HG03432 (cell line): ENCODE measurements at regions not wholly inside any gene's neighbourhood (a gene's known extent, or its start where the extent isn't known, plus 50 kb on each side); places are given as distances from the start of the nearest gene placed in this dataset.

ENCODE experiments used
- ATAC-seq: cut with Tn5 transposase; IDR thresholded peaks from one replicate; pipeline ENCODE4 v1.9.1; 2021; ENCODE audit warnings: mild to moderate bottlenecking, moderate library complexity; ENCODE audit not compliant: unreplicated experiment

DNA sequence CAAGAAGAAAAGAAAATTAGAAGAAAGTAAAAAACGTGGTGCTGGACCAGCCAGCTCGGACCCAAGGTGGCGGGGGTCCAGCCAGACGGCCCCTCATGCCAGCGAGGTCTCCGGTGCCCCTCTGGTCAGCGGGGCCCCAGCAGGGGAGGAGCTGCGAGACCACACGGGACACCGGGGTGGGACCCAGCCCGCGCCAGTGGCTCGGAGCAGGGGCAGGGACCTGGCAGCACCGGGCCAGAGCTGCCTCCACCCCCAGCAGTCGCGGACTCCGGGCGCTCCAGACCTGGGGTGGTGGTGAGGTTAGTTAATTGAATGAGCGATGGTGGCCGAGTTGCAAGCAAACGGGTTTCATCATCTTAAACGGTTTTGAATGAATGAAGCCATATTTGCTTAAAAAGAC lies 289.9 kb upstream of the MC4R start:
- ATAC-seq: no peak

DNA sequence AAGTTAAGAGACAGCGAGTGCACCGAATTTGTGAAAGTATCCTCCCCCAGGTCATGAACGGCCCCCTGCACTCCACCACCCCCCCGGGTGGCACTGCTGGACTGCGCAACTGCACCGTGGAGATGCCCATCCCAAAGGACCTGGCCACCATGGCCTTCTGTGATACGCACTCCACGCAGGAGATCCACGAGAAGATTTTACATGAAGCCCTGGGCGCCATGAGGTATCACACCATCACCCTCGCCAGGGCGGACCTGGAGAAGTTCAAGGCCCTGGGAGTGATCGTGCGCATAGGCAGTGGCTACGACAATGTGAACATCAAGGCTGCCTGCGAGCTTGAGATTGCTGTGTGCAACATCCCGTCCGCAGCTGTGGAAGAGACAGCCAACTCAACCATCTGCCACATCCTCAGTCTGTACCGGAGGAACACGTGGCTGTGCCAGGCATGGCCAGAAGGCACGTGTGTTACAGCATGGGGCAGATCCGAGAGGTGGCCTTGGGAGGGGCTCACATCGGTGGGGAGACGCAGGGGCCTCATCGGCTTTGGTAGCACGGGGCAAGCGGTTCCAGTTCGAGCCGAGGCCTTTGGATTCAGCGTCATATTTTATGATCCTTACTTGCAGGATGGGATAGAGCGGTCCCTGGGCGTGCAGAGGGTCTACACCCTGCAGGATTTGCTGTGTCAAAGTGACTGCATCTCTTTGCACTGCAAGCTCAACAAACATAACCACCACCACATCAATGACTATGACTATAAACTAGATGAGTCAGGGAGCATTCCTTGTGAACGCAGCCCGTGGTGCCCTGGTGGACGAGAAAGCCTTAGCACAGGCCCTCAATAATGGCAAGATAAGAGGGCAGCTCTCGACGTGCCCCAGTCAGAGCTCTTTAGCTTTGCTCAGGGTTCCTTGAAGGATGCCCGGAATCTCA lies 290.8 kb upstream of the MC4R start:
- no peak for ATAC-seq

DNA sequence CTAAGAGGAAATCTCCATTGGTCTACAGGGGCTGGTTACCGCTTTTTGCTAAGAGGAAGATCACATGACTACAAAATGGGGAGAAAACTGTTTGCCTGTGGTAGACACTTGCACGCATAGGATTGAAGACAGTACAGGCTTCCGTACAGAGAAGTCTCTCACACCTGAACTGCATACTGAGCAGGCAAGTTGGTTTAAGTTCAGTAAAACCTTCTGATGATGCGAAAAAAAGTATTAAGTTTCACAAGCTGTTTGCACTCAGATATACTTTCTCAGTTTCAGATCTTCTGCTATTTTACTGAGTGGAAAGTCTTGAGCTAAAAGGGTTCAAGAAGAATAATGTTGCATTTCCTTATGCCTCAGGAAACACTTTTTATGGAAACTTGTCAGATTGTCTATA lies 292.2 kb upstream of the MC4R start:
- ATAC-seq: peak; percentile 57

DNA sequence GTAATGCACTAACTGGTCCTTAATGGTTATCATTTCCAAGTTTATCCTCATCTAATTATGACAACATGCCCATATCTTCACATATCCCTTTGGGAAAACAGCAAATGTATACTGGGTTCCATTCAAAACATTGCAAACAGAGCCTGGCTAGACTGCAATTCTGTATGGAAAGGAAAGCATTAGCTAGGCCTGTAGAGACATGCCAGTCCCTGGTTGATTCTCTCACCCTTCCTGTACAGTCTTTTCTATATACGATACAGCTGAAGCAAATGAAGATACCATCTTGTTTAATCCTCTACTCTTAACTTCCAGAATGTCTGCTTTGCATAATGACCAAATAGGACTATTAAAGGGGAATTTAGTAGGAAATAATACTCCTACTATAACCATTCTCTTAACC lies 294.4 kb upstream of the MC4R start:
- no peak for ATAC-seq

DNA sequence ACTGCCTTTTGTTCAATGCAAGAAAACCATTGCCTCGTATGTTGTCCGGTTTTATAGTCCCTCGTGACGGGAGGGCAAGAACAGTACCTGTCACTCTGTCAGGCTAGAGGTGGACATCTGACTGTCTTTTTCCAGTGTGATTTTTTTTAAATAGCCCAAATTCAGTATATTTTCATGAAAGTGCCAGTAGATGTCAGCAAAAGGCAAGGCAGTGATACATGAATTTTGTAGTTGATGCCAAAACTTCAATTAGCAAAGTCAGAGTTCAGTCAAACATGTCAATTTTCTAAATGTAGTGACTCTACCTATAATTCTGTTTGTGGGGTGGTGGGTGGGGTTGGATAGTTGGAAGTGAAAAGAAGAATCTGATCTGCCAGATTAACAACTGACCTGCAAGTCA lies 296.0 kb upstream of the MC4R start:
- no peak for ATAC-seq

DNA sequence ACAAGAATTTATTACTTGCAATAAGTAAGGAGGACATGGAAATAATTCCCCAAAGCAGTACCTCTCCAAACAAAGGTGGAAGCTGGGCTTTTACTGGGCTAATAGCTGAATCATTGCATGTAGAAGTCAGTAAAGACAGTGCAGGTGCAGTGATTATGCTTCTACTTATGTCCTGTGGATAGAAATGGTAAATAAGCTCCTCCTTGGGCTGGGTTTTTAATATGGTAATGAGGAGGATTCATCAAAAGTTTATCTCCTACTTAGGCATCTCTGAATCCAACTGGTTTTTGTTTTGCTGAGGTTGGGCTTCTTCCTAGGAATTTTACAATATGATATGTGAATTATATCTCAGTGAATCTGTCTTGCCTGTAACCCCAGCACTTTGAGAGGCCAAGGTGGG lies 297.4 kb upstream of the MC4R start:
- ATAC-seq: no peak

DNA sequence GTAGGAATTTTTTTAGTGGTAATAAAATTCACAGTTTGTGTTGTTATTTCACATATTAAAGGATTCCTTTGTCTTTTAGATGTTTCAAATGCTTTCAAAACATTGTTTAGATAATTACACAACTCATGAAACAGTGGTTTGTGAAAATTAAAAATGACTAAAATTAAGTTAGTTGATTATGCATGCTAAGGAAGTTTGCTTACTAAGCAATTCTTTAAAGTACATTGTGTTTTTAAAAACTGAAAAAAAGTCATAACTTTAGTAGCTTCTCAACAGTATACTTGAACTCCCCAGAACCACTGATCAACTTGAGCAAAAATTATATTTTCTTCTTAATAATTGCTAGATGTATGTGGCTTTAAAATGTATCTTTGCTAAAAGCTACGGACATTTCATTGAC lies 298.4 kb upstream of the MC4R start:
- ATAC-seq: no peak

DNA sequence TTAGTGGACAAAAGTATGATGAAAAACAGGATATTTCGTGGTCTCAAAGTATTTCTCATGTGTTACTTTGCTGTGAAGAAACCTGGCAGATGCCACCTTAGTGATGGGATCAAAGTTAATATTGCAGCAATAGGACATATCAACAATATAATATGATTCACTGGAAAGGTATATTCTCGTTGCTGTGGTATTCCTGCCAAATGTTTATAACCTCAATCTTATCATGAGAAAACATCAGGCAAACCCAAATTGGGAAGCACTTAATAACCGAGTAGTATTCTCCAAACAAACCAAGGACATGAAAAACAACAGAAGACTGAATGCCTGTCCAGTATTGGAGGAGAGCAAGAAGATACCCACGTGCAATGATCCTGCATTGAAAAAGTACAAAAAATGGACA lies 302.6 kb upstream of the MC4R start:
- ATAC-seq: no peak

DNA sequence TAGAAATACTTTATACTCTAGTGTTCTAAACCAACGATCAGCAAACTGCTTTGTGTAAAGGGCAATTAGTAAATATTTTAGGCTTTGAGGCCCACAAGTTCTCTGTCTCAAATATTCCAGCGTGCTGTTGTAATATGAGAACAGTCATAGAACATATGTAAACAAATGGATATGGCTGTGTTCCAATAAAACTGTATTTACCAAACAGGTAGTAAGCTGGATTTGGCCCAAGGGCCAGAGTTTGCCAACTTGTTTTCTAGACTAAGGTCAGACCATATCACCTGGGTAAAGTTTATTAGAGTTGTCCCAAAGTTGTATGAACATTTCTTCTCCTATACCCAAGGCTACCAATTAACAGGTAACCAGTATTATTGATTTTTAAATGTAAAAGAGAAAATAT lies 303.2 kb upstream of the MC4R start:
- no peak for ATAC-seq

DNA sequence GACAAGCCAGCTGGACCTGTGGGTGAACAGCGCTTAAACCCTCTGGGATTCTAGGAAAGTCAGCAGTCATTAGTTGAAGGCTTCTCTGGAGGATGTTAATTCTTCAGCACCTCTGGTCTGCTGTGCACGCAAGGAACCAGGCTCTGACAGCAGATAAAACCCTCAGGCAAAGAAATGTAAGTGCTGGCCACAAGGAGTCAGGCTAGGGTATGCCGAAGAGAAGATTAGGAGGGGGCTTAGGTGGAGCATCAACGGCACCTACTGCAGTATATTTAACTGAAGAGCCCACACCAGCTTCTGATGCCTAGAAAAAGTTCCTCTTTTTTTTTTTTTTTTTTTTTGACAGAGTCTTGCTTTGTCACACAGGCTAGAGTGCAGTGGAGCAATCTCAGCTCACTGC lies 304.2 kb upstream of the MC4R start:
- ATAC-seq: no peak

DNA sequence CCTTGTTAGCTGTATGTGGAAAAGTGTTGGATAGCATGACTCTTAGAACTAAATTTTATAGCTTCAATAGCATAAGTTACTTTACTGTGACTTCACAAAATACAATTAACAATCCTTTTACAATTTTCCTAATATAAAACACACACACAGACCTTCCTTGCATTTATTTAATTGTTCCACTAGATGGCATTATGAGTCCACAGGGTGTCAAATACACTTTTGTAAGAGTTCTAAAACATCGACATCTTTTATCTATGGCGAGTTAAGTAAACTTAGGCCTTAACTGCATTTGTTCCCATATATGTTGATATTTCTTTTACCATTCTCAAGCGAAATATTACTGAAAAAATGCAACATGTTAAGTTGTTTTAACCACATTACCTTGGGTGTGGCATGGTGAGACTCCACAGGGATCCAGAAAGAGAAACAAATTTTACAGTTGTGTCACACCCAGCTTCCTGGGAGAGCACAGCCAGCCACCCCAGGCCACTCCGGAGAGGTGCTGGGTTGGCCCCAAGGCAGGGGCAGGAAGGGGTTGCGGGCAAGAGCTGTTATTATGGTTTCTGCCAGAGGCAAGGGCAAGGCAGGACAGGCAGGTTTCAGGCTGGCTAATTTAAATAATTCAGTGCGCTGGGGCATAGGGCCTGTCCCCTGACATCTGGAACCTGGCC lies 312.4 kb upstream of the MC4R start:
- no peak for ATAC-seq

DNA sequence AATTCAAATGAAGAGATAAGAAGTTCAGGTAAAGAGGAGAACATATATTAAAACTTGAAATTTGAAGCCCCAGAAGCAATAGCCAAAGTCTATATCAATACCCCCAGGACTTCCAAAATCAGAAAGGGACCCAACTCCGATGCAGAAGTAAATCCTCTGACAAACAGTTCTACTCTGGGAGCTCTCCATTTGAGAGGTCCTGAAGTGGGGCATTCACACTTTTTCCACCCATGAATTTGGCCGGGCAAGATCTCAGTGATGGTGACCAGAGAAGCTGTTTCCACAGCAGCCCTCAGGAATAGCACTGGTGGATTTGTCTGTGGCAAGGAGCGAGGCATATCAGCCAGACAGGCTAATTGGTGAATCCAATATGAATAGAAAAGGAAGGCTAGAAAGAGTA lies 313.6 kb upstream of the MC4R start:
- ATAC-seq: no peak

DNA sequence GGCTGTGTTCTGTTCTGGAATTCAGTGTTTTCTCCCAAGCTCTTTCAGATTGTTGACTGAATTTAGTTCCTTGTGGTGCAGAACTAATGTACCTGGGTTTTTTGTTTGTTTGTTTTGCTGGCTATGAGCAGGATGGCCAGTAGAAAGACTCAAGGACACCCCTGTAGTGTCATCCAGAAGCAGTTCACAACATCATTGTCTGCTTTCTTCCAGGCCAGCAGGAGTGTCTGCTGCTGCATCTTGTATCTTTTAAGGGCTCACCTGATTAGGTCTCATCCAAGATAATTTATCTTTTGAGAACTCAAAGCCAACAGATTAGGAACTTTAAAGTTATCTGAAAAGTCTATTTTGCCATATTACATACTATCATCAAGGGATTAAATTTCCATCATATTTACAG lies 318.5 kb upstream of the MC4R start:
- no peak for ATAC-seq

DNA sequence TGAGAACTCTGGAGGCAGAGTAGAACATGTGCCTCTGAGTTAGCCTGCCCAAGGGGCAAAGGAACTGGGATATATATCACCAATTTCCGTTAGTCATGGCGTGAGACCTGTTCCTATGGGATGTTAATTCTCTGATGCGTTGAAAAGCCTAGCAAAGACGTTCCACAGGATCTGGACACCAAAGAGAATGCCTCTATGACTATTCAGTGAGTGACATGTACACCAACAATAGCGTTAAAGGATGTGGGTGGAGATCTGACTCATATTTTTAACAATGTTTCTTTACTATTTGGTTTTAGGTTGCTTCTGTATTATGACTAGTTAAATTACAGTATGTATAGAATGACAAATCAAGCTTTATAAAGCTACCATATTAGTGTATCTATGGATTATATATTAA lies 320.9 kb upstream of the MC4R start:
- ATAC-seq: no peak

DNA sequence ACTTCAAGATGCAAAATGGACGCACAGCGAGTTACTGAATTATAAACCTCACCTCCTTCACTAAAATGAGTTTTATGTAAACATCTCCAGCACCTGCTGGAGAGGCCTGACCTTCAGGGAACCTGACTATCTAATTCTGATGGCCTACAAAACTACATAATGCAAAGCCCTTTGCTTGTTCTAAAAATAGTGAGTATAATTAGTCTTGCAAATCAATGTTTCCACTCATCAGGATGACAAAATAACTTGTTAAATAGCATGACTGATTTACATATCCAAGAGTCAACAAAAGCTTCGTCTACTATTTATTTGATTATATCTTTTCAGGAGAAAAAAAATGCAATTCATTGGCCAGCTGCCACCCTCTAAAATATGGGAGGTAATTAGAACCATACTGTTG lies 326.3 kb upstream of the MC4R start:
- ATAC-seq: no peak

DNA sequence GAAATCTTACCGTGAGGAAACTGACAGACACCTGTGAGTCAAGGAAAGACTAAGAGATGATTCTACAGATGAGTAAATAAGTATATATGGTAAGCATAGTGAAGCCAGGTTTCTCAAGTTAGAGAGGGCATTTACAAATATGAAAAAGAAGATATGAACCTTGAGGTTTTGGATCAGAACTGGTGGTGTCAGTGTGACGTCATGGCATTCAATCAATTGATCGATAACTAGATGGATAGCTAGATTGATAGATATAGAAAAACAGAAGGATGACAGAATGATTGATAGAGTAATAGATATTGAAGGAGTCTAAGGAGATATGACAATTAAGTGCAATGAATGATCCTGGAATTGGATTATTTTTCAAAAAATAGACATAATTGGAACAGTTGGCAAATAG lies 350.2 kb upstream of the MC4R start:
- no peak for ATAC-seq

DNA sequence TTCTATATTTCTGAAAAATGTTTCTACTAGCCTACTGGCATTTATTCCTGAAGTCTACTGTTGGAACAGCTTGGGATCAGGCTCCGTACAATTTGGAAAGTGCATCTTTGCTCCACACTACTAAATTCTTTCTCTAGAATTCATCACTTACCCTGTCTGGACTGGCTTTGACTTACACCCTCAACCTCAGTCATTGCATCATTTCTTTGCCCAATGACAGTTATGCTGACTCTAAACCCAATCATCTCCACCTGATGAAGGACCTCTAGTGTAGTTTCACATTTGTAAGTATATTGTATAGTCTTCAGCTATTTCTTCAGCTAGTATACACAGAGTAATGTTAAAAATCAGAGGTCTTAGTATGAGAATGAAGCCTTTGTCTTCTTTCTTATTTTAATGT lies 359.6 kb upstream of the MC4R start:
- no peak for ATAC-seq

DNA sequence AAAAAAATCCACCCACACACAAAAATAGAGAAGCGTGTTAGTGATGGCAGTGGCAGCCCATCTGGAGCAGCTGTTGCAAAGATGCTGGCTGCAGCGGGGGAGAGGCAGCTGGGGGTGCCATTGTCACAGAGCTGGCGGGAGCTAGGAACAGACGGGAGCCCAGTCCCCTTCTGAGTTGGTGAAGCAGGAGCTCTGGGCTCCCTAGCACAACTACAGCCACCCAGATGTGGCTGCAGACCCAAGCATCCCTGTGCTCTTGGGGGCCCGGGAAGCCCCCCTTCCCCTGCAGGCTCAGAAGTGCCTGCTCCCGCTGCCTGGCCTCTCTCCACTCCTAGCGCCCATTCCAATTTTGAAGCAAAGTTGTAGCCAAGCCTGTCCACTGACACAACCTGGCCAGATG lies 366.6 kb upstream of the MC4R start:
- ATAC-seq: no peak

DNA sequence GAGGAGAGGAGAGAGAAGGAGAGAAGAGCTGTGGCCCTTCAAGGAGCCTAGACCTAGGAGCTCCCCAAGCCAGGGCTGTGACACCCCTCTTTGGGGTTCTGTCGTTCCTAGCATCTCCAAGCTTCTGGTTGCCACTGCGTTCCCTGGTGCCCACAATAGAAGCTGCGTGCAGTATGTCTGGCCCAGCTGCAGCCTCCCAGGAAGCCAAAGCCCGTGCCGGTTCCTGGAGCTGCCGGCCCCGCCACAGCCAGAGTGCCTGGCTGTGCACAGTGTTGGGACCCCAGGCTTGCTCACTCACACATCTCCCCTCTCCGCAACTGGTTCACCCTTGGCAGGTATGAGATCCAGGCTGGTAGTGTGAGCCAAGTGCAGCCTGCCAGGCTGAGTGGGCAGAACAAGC lies 367.7 kb upstream of the MC4R start:
- ATAC-seq: no peak

DNA sequence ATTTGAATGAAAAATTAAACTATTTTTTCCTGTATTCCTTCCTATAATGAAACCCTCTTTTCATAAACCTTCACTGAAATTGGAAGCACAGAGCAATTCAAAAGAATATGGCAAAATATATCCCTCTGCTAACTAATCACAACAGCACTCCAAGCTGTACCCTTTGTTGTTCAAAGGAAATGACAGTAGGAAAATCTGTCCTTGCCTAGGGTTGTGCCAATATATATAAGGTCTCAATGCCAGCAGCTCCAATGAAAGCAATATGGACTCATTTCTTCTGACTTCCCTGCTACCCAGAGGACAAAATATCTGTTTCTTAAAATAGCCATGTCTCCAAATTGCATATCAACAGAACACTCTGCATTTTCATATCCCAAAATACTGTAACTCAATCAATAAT lies 373.9 kb upstream of the MC4R start:
- no peak for ATAC-seq

DNA sequence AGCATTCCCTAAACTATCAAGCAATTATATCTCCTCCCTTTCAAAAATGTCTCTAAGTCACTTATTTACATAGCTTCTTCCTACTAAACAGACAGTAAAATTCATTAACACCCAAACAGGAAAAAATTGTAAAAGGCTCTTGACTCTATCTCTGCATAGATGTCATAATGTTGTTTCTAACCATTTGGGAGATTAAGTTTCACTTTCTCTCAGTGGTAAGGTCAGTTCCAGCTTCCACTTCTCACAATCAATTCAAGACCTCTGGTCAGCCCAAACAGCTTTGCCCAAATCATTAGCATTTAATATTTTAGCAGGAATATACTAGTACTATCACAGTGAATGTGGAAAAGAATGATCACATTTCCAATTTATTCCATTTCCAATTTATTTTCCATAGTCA lies 374.3 kb upstream of the MC4R start:
- ATAC-seq: no peak

DNA sequence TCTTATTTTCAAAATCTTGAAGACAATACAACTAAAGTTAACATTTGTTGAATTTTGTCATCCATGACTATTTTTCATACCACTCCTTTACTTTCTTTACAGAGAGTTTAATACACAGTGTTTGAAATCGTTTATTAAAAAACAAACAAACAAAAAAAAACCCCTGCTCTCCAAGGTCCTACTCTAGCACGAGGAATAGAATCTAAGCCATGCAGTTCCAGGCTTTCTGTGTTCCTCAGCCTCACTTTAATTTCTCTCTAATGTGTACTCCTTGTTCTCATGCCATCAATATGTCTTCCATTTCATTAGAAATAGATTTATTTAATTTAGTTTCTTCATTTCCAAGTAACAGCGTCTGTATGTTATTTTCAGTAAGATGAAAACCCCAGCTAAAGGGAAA lies 381.2 kb upstream of the MC4R start:
- ATAC-seq: no peak
